ENCODE measurements at regions not wholly inside any gene's neighbourhood (a gene's known extent, or its start where the extent isn't known, plus 50 kb on each side); places are given as distances from the start of the nearest gene placed in this dataset.

DNA sequence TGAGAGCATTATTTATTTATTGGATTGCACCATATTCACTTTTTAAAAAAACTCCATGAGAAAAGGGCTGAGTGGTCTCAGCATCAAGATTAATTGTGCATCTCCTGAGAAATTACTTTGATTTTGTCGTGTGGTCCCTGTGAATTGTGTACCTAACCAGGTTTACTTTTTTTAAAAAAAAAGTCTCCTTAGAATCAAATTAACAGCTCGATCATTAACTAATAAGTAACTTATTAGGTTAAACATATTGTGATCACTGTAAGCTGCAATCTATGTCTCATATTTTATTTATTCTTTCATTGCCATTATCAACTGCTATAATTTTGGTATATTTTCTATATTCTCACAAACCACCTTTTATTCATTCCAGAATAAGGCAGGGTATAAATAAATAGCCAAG is 318.2 kb downstream of the ADCYAP1 start:
- Histone ChIP-seq H3F3A (replicated peaks; ENCODE audit: insufficient read depth) (no peaks in the 10 kb centered on the region), H3K9me2 (no peaks in the 10 kb centered on the region; the same call in 1 of the 2 replicates), H3K4me2 (no peak overlapping the region), H2AFZ (ENCODE audit: low read depth) (no peak overlapping the region; the same call in 1 of the 2 replicates), H3K9me3 (no peaks in the 10 kb centered on the region), H3K9ac (no peak overlapping the region), H3K27me3 (ENCODE audit: insufficient read depth) (no peaks in the 10 kb centered on the region), H3K79me2 (ENCODE audit: insufficient read depth) (no peaks in the 10 kb centered on the region), H3K27ac (ENCODE audit: low read depth in 2 of 2, low read length in 1 of 2) (no peak overlapping the region), H3K4me1 (ENCODE audit: control insufficient read depth in 1 of 2, insufficient read depth in 2 of 2, low read depth in 1 of 2, low read length in 1 of 2) (no peaks in the 10 kb centered on the region), H3K4me3 (ENCODE audit: low read depth in 2 of 2, low read length in 1 of 2) (no peak overlapping the region), H3K36me3 (replicated peaks in 1 of 2; ENCODE audit: control insufficient read depth in 1 of 2, insufficient read depth in 2 of 2, low read length in 1 of 2) (no peaks in the 10 kb centered on the region), H4K20me1 (ENCODE audit: insufficient read depth) (no peaks in the 10 kb centered on the region)
- CTCF ChIA-PET, result no interaction called here
- POLR2A ChIA-PET, result no interaction called here
- 1% methylated on average over 2 of the region's 2 CpGs for WGBS (ENCODE audit: low lambda C conversion rate)
- TF ChIP-seq NRF1 (IDR thresholded peaks at IDR 0.05; ENCODE audit: low read depth, low read length) (no peak), RFX5 (IDR thresholded peaks at IDR 0.05; ENCODE audit: low read length) (no peak), ELF1 (IDR thresholded peaks at IDR 0.05) (no peak), RAD21 (IDR thresholded peaks at IDR 0.05; ENCODE audit: low read length) (no peak), FOSL2 (IDR thresholded peaks at IDR 0.05; ENCODE audit: borderline replicate concordance, low read depth) (no peak), YY1 (IDR thresholded peaks at IDR 0.05; ENCODE audit: low read depth) (no peak), MXI1 (IDR thresholded peaks at IDR 0.05; ENCODE audit: low read depth, low read length) (no peak), RXRA (IDR thresholded peaks at IDR 0.05; ENCODE audit: borderline replicate concordance, low read depth) (no peak)
- TF ChIP-seq, protein P1, sequence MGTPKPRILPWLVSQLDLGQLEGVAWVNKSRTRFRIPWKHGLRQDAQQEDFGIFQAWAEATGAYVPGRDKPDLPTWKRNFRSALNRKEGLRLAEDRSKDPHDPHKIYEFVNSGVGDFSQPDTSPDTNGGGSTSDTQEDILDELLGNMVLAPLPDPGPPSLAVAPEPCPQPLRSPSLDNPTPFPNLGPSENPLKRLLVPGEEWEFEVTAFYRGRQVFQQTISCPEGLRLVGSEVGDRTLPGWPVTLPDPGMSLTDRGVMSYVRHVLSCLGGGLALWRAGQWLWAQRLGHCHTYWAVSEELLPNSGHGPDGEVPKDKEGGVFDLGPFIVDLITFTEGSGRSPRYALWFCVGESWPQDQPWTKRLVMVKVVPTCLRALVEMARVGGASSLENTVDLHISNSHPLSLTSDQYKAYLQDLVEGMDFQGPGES (IDR thresholded peaks at IDR 0.05; ENCODE audit: low read depth, low read length), result no peak
- no peak for DNase-seq

DNA sequence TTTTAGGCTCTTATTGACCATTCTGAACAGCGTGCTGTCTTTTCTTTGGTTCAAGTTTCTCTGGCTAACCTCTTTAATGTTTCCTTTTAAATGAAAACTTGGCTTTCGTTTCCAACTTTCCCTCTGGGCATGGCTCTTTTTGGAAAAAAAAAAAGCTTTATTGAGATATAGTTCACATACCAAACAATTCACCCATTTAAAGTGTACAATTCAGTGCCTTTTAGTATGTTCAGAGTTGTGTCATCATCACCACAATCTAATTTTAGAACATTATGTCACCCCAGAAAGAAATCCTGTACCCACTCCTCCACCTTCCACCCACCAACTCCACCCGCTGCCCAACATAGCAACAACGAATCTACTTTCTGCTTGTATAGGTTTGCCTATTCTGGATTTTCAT is 322.4 kb downstream of the ADCYAP1 start:
- Histone ChIP-seq H3K4me3 (ENCODE audit: low read depth in 2 of 2, low read length in 1 of 2) (no peak overlapping the region), H3F3A (replicated peaks; ENCODE audit: insufficient read depth) (no peaks in the 10 kb centered on the region), H4K20me1 (ENCODE audit: insufficient read depth) (no peaks in the 10 kb centered on the region), H3K27ac (ENCODE audit: low read depth in 2 of 2, low read length in 1 of 2) (no peak overlapping the region), H3K4me1 (ENCODE audit: control insufficient read depth in 1 of 2, insufficient read depth in 2 of 2, low read depth in 1 of 2, low read length in 1 of 2) (no peaks in the 10 kb centered on the region), H2AFZ (ENCODE audit: low read depth) (no peak overlapping the region), H3K79me2 (ENCODE audit: insufficient read depth) (no peaks in the 10 kb centered on the region), H3K4me2 (no peak overlapping the region), H3K27me3 (ENCODE audit: insufficient read depth) (no peaks in the 10 kb centered on the region), H3K9ac (no peak overlapping the region), H3K36me3 (replicated peaks in 1 of 2; ENCODE audit: control insufficient read depth in 1 of 2, insufficient read depth in 2 of 2, low read length in 1 of 2) (no peaks in the 10 kb centered on the region), H3K9me3 (no peaks in the 10 kb centered on the region), H3K9me2 (no peaks in the 10 kb centered on the region)
- TF ChIP-seq GABPA (IDR thresholded peaks at IDR 0.05; ENCODE audit: low read depth) (no peak), JUND (IDR thresholded peaks at IDR 0.05) (no peak), TEAD4 (IDR thresholded peaks at IDR 0.05; ENCODE audit: borderline replicate concordance, insufficient read depth) (no peak), POLR2AphosphoS5 (IDR thresholded peaks at IDR 0.05; ENCODE audit: low read depth, low read length) (no peak), GATA2 (CRISPR knock-in tag; IDR thresholded peaks at IDR 0.05) (no peak), TCF12 (IDR thresholded peaks at IDR 0.05) (no peak), NRF1 (IDR thresholded peaks at IDR 0.05; ENCODE audit: low read depth, low read length) (no peak), NFIC (IDR thresholded peaks at IDR 0.05; ENCODE audit: borderline replicate concordance) (no peak)
- TF ChIP-seq, protein P2, sequence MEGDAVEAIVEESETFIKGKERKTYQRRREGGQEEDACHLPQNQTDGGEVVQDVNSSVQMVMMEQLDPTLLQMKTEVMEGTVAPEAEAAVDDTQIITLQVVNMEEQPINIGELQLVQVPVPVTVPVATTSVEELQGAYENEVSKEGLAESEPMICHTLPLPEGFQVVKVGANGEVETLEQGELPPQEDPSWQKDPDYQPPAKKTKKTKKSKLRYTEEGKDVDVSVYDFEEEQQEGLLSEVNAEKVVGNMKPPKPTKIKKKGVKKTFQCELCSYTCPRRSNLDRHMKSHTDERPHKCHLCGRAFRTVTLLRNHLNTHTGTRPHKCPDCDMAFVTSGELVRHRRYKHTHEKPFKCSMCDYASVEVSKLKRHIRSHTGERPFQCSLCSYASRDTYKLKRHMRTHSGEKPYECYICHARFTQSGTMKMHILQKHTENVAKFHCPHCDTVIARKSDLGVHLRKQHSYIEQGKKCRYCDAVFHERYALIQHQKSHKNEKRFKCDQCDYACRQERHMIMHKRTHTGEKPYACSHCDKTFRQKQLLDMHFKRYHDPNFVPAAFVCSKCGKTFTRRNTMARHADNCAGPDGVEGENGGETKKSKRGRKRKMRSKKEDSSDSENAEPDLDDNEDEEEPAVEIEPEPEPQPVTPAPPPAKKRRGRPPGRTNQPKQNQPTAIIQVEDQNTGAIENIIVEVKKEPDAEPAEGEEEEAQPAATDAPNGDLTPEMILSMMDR (IDR thresholded peaks at IDR 0.05), result no peak
- TF ChIP-seq, protein P3, sequence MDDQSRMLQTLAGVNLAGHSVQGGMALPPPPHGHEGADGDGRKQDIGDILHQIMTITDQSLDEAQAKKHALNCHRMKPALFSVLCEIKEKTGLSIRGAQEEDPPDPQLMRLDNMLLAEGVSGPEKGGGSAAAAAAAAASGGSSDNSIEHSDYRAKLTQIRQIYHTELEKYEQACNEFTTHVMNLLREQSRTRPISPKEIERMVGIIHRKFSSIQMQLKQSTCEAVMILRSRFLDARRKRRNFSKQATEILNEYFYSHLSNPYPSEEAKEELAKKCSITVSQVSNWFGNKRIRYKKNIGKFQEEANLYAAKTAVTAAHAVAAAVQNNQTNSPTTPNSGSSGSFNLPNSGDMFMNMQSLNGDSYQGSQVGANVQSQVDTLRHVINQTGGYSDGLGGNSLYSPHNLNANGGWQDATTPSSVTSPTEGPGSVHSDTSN (IDR thresholded peaks at IDR 0.05), result no peak
- TF ChIP-seq, protein P4, sequence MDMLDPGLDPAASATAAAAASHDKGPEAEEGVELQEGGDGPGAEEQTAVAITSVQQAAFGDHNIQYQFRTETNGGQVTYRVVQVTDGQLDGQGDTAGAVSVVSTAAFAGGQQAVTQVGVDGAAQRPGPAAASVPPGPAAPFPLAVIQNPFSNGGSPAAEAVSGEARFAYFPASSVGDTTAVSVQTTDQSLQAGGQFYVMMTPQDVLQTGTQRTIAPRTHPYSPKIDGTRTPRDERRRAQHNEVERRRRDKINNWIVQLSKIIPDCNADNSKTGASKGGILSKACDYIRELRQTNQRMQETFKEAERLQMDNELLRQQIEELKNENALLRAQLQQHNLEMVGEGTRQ (IDR thresholded peaks at IDR 0.05; ENCODE audit: borderline replicate concordance, low read depth, low read length), result no peak
- TF ChIP-seq, protein P5, sequence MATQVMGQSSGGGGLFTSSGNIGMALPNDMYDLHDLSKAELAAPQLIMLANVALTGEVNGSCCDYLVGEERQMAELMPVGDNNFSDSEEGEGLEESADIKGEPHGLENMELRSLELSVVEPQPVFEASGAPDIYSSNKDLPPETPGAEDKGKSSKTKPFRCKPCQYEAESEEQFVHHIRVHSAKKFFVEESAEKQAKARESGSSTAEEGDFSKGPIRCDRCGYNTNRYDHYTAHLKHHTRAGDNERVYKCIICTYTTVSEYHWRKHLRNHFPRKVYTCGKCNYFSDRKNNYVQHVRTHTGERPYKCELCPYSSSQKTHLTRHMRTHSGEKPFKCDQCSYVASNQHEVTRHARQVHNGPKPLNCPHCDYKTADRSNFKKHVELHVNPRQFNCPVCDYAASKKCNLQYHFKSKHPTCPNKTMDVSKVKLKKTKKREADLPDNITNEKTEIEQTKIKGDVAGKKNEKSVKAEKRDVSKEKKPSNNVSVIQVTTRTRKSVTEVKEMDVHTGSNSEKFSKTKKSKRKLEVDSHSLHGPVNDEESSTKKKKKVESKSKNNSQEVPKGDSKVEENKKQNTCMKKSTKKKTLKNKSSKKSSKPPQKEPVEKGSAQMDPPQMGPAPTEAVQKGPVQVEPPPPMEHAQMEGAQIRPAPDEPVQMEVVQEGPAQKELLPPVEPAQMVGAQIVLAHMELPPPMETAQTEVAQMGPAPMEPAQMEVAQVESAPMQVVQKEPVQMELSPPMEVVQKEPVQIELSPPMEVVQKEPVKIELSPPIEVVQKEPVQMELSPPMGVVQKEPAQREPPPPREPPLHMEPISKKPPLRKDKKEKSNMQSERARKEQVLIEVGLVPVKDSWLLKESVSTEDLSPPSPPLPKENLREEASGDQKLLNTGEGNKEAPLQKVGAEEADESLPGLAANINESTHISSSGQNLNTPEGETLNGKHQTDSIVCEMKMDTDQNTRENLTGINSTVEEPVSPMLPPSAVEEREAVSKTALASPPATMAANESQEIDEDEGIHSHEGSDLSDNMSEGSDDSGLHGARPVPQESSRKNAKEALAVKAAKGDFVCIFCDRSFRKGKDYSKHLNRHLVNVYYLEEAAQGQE (IDR thresholded peaks at IDR 0.05; ENCODE audit: low read depth, low read length), result no peak
- TF ChIP-seq, protein P6, sequence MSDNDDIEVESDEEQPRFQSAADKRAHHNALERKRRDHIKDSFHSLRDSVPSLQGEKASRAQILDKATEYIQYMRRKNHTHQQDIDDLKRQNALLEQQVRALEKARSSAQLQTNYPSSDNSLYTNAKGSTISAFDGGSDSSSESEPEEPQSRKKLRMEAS (IDR thresholded peaks at IDR 0.05; ENCODE audit: low read depth), result no peak
- WGBS (ENCODE audit: low lambda C conversion rate), result 4% methylated on average over 4 of the region's 4 CpGs
- ChIA-PET CTCF (no interaction called here), POLR2A (no interaction called here)
- no peak for DNase-seq

All from SK-N-SH (cell line).